ENCODE measurements at regions not wholly inside any gene's neighbourhood (a gene's known extent, or its start where the extent isn't known, plus 50 kb on each side); places are given as distances from the start of the nearest gene placed in this dataset.

DNA sequence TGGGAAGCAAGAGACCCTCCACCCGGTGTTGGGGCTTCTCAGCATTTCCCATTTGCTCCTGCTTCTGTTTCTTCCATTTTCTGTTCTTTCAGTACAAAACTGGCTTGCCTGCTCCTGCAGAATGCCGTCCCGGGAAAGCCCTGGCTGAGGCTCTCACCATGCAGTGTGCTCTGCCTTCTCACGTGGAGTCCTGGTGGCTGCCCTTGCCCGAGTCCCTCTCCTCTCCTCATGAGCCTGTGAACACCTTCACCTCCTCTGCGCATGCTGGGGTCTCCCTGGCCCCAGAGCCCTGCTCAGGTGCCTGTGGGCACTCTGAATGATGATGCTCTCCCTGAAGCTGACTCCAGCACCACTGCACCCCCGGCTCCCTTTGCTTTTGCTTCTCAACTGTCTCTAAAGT, 752.0 kb downstream of the QKI start:
- TF ChIP-seq, protein P1, sequence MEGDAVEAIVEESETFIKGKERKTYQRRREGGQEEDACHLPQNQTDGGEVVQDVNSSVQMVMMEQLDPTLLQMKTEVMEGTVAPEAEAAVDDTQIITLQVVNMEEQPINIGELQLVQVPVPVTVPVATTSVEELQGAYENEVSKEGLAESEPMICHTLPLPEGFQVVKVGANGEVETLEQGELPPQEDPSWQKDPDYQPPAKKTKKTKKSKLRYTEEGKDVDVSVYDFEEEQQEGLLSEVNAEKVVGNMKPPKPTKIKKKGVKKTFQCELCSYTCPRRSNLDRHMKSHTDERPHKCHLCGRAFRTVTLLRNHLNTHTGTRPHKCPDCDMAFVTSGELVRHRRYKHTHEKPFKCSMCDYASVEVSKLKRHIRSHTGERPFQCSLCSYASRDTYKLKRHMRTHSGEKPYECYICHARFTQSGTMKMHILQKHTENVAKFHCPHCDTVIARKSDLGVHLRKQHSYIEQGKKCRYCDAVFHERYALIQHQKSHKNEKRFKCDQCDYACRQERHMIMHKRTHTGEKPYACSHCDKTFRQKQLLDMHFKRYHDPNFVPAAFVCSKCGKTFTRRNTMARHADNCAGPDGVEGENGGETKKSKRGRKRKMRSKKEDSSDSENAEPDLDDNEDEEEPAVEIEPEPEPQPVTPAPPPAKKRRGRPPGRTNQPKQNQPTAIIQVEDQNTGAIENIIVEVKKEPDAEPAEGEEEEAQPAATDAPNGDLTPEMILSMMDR (IDR thresholded peaks at IDR 0.05) = no peak
- TF ChIP-seq EP300 (IDR thresholded peaks at IDR 0.05) (no peak), POLR2A (IDR thresholded peaks at IDR 0.05) (no peak)

All from tibial nerve (tissue), 4 donors.